ENCODE measurements at regions not wholly inside any gene's neighbourhood (a gene's known extent, or its start where the extent isn't known, plus 50 kb on each side); places are given as distances from the start of the nearest gene placed in this dataset.

DNA sequence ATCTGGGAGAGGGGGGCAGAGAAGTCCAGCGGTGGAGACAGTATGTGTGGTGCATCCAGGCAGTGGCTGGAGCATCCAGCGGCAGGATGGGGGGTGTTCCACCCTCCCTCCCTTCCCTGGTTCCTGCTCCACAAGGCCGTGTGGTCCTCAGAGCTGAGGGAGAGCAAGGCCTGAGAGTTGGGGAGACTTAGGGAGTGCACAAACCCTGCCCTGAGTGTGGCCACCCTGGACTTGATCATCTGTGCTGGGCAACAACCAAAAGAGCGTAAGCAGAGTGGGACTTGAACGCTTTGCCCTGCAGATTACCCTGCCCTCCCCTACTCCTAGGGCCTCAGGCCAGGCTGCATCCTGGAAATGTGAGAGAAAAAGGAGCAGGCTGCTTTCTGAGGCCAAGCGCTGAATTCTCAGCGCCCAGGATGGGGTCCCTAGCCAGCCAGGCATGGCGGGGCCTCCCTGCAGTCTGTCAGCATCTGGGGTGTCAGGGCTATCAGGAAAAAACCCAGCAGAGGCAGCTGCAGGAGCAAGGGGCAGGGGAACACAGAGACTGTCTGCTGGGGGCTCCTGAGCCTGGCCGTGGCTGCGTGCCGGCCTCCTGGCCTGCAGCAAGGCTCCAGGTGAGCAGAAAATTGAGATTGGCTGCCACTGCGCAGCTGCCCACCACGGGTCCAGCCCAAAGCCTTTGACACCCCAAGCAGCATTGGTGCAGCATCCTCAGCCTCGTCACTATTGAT, 266.2 kb downstream of the NPHP4 start:
- intact Hi-C loops (cut with micrococcal nuclease): no loop called here
- no peak for DNase-seq
- Histone ChIP-seq H3K79me2 (ENCODE audit: low read length) (no peaks in the 10 kb centered on the region), H3K36me3 (ENCODE audit: low read depth, low read length) (no peaks in the 10 kb centered on the region), H3K9me3 (ENCODE audit: low read length) (0 out of 2 replicates have a peak, but pooled peaks cover 3% of the 10 kb centered on the region), H3K27me3 (ENCODE audit: low read length) (peaks cover 71% of the 10 kb centered on the region), H4K20me1 (ENCODE audit: low read length) (no peaks in the 10 kb centered on the region), H3K4me2 (ENCODE audit: low read length) (no peak overlapping the region), H3K9ac (ENCODE audit: low read length) (no peak overlapping the region), H2AFZ (ENCODE audit: low read length) (no peak overlapping the region), H3K4me1 (ENCODE audit: insufficient read depth, low read length) (no peaks in the 10 kb centered on the region), H3K27ac (ENCODE audit: low read length) (no peak overlapping the region), H3F3A (ENCODE audit: low read length, unreplicated experiment) (no peaks in the 10 kb centered on the region), H3K4me3 (ENCODE audit: low read length) (no peak overlapping the region), H3K9me2 (replicated peaks; ENCODE audit: low read length) (no peaks in the 10 kb centered on the region)
- TF ChIP-seq, protein P1, sequence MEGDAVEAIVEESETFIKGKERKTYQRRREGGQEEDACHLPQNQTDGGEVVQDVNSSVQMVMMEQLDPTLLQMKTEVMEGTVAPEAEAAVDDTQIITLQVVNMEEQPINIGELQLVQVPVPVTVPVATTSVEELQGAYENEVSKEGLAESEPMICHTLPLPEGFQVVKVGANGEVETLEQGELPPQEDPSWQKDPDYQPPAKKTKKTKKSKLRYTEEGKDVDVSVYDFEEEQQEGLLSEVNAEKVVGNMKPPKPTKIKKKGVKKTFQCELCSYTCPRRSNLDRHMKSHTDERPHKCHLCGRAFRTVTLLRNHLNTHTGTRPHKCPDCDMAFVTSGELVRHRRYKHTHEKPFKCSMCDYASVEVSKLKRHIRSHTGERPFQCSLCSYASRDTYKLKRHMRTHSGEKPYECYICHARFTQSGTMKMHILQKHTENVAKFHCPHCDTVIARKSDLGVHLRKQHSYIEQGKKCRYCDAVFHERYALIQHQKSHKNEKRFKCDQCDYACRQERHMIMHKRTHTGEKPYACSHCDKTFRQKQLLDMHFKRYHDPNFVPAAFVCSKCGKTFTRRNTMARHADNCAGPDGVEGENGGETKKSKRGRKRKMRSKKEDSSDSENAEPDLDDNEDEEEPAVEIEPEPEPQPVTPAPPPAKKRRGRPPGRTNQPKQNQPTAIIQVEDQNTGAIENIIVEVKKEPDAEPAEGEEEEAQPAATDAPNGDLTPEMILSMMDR (conservative IDR thresholded peaks at IDR 0.05; ENCODE audit: low read depth, low read length): no peak
- TF ChIP-seq EZH2phosphoT487 (IDR thresholded peaks at IDR 0.05; ENCODE audit: borderline replicate concordance, low read length): no peak
- no peak for TF ChIP-seq EZH2 (IDR thresholded peaks at IDR 0.05; ENCODE audit: low read length, unreplicated experiment)
- BruUV-seq (replicated peaks): no TSS peak
- ChIA-PET CTCF (no interaction called here), POLR2A (ENCODE audit: unreplicated experiment) (no interaction called here)
- ATAC-seq: no peak

DNA sequence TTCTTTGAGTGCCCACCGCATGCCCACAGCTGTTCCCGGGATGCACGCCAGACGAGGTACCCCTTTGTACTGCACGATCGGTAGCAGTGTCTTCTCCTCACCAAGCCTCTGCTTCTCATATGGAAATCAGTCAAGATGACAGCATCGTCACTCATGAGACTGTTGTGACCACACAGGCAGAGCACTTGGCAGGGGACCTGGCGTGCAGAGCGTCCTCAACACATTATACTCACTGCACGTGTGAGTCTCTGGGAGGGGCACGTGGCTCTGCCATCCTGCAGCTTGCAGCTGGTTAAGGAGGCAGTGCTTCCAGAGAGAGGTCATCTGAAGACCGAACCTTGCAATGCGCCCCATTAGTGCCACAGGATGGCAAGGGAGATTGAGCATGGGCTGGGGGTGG, 266.8 kb downstream of the NPHP4 start:
- CTCF ChIA-PET: no interaction called here
- no peak for ATAC-seq

DNA sequence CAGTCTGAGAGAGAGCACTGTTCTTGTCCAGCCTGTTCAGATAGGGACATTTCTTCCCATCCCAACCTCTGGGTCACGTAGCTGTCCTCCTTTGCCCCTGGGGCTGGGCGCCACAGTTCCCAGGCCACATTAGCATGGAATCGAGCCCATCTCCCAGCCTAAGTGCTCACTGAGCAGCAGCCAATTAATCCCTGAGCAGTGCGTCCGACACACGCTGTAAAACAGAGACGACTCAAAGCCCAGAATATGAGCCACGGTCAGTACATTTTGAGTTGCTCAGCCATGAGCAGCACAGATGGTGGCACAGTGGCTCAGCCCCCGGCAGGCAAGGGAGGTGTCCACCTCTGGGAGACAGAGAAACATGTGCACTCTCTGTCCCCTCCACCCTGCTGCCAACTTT, 267.4 kb downstream of the NPHP4 start:
- ATAC-seq: no peak
- no TSS peak for BruUV-seq (replicated peaks)
- intact Hi-C loops (cut with micrococcal nuclease): no loop called here
- Histone ChIP-seq H3K79me2 (ENCODE audit: low read length) (no peaks in the 10 kb centered on the region), H3K9me3 (ENCODE audit: low read length) (0 out of 2 replicates have a peak, but pooled peaks cover 3% of the 10 kb centered on the region), H3K9ac (ENCODE audit: low read length) (no peak overlapping the region), H3K36me3 (ENCODE audit: low read depth, low read length) (no peaks in the 10 kb centered on the region), H3K4me2 (ENCODE audit: low read length) (no peak overlapping the region), H2AFZ (ENCODE audit: low read length) (no peak overlapping the region), H3K4me1 (ENCODE audit: insufficient read depth, low read length) (no peaks in the 10 kb centered on the region), H4K20me1 (ENCODE audit: low read length) (no peaks in the 10 kb centered on the region), H3K27me3 (ENCODE audit: low read length) (peaks cover 71% of the 10 kb centered on the region), H3K27ac (ENCODE audit: low read length) (no peak overlapping the region), H3K4me3 (ENCODE audit: low read length) (no peak overlapping the region), H3F3A (ENCODE audit: low read length, unreplicated experiment) (no peaks in the 10 kb centered on the region), H3K9me2 (replicated peaks; ENCODE audit: low read length) (no peaks in the 10 kb centered on the region)
- ChIA-PET POLR2A (ENCODE audit: unreplicated experiment) (no interaction called here), CTCF (no interaction called here)
- no peak for DNase-seq
- TF ChIP-seq EZH2phosphoT487 (IDR thresholded peaks at IDR 0.05; ENCODE audit: borderline replicate concordance, low read length): no peak

More for the DNA sequence above, 266.8 kb downstream of the NPHP4 start:
- BruUV-seq (replicated peaks): no TSS peak
- no peak overlapping the region for H2AFZ ChIP-seq (ENCODE audit: low read length)
- H3K27me3 ChIP-seq (ENCODE audit: low read length): peaks cover 71% of the 10 kb centered on the region
- no peak overlapping the region for H3K4me3 ChIP-seq (ENCODE audit: low read length)
- POLR2A ChIA-PET (ENCODE audit: unreplicated experiment): no interaction called here
- intact Hi-C loops (cut with micrococcal nuclease): no loop called here
- no peak overlapping the region for H3K9ac ChIP-seq (ENCODE audit: low read length)
- H3F3A ChIP-seq (ENCODE audit: low read length, unreplicated experiment): no peaks in the 10 kb centered on the region
- no peak for DNase-seq
- no peaks in the 10 kb centered on the region for H3K9me2 ChIP-seq (replicated peaks; ENCODE audit: low read length)
- no peaks in the 10 kb centered on the region for H3K79me2 ChIP-seq (ENCODE audit: low read length)
- H3K4me1 ChIP-seq (ENCODE audit: insufficient read depth, low read length): no peaks in the 10 kb centered on the region
- no peaks in the 10 kb centered on the region for H4K20me1 ChIP-seq (ENCODE audit: low read length)
- H3K4me2 ChIP-seq (ENCODE audit: low read length): no peak overlapping the region
- H3K27ac ChIP-seq (ENCODE audit: low read length): no peak overlapping the region
- H3K36me3 ChIP-seq (ENCODE audit: low read depth, low read length): no peaks in the 10 kb centered on the region
- H3K9me3 ChIP-seq (ENCODE audit: low read length): 0 out of 2 replicates have a peak, but pooled peaks cover 3% of the 10 kb centered on the region
- TF ChIP-seq, protein P1 (conservative IDR thresholded peaks at IDR 0.05; ENCODE audit: low read depth, low read length): no peak
- TF ChIP-seq EZH2 (IDR thresholded peaks at IDR 0.05; ENCODE audit: low read length, unreplicated experiment): no peak
- no peak for TF ChIP-seq EZH2phosphoT487 (IDR thresholded peaks at IDR 0.05; ENCODE audit: borderline replicate concordance, low read length)
